ENCODE measurements at regions not wholly inside any gene's neighbourhood (a gene's known extent, or its start where the extent isn't known, plus 50 kb on each side); places are given as distances from the start of the nearest gene placed in this dataset.

- no peak overlapping the region for H3K4me3 ChIP-seq (replicated peaks; ENCODE audit: low read depth, low read length)
- TF ChIP-seq, protein P1, sequence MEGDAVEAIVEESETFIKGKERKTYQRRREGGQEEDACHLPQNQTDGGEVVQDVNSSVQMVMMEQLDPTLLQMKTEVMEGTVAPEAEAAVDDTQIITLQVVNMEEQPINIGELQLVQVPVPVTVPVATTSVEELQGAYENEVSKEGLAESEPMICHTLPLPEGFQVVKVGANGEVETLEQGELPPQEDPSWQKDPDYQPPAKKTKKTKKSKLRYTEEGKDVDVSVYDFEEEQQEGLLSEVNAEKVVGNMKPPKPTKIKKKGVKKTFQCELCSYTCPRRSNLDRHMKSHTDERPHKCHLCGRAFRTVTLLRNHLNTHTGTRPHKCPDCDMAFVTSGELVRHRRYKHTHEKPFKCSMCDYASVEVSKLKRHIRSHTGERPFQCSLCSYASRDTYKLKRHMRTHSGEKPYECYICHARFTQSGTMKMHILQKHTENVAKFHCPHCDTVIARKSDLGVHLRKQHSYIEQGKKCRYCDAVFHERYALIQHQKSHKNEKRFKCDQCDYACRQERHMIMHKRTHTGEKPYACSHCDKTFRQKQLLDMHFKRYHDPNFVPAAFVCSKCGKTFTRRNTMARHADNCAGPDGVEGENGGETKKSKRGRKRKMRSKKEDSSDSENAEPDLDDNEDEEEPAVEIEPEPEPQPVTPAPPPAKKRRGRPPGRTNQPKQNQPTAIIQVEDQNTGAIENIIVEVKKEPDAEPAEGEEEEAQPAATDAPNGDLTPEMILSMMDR (IDR thresholded peaks at IDR 0.05; ENCODE audit: low read length, missing control alignments): no peak
- DNase-seq (ENCODE audit: low read depth): no peak
Observed at GRCh38 chr2:19224011-19224410, 134.4 kb downstream of the OSR1 start.

- H3K4me3 ChIP-seq (replicated peaks; ENCODE audit: low read depth, low read length): no peak overlapping the region
- no peak for DNase-seq (ENCODE audit: low read depth)
- TF ChIP-seq, protein P1 (IDR thresholded peaks at IDR 0.05; ENCODE audit: low read length, missing control alignments): no peak
Observed at GRCh38 chr2:19219060-19219459, 139.4 kb downstream of the OSR1 start.

GRCh38 chr2:19218166-19218565, 140.3 kb downstream of the OSR1 start:
- TF ChIP-seq, protein P1 (IDR thresholded peaks at IDR 0.05; ENCODE audit: low read length, missing control alignments): no peak
- H3K4me3 ChIP-seq (replicated peaks; ENCODE audit: low read depth, low read length): no peak overlapping the region
- no peak for DNase-seq (ENCODE audit: low read depth)

DNA sequence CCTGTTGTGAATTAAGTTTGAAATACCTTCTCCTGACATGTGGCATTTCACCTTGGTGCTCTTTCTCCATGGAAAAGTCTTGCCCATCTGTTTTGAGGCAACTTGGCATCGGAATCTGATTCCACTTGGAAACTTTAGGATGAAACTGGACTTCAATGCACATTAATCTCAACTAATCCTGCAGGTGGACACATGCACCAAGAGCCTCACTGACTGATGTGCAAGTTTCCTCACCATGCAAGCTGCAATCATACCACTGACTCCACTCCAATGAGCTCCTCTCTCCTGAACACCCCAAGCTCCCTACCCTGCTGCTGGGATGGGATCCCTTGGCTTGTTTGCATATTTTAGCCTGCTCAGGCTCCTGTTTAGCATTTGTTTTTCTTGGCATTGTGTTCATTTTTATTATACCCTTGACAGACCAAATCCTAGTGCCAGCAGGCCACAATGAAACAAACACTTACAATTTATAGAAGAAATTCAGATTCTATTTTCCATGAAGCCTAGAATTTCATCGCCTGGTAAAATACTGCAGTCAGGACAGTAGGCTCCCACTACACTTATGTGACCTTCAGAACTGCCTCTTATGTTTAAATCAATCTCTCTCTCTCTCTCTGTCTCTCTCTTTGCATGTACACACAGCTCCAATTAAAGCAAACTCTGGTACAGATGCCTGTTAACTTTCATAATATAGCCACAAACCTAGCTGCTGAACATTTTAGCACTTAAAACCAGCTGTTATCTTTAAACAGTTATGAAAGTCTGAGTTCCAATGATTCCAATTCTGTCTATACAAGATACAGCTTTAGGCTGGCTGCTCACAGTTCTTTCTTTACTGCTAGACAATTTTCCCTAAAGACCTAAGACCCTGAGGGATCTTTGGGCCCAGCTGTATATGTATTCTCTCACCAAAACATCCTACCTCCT, 141.5 kb downstream of the OSR1 start:
- DNase-seq (ENCODE audit: low read depth): no peak
- TF ChIP-seq, protein P1 (IDR thresholded peaks at IDR 0.05; ENCODE audit: low read length, missing control alignments): no peak
- H3K4me3 ChIP-seq (replicated peaks; ENCODE audit: low read depth, low read length): no peak overlapping the region

DNA sequence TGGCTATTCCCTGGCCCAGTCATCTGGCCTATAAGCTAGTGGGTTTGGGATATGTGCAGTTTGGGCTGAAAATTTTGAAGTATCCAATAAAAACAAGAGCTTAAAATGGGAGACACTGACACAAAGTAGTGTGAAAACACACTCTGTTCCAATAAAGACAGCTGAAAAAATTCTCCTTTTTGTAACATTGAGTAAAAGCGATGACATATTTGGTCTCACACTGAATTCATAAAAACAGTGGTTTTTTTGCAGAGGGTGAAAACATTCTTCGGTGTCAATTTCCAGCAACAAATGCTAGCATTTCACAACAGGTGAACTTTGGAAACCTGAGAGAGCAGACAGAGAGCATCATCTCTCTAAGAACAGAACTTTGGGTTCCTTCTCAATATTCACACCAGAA, 142.2 kb downstream of the OSR1 start:
- H3K4me3 ChIP-seq (replicated peaks; ENCODE audit: low read depth, low read length): no peak overlapping the region
- TF ChIP-seq, protein P1 (IDR thresholded peaks at IDR 0.05; ENCODE audit: low read length, missing control alignments): no peak
- no peak for DNase-seq (ENCODE audit: low read depth)

DNA sequence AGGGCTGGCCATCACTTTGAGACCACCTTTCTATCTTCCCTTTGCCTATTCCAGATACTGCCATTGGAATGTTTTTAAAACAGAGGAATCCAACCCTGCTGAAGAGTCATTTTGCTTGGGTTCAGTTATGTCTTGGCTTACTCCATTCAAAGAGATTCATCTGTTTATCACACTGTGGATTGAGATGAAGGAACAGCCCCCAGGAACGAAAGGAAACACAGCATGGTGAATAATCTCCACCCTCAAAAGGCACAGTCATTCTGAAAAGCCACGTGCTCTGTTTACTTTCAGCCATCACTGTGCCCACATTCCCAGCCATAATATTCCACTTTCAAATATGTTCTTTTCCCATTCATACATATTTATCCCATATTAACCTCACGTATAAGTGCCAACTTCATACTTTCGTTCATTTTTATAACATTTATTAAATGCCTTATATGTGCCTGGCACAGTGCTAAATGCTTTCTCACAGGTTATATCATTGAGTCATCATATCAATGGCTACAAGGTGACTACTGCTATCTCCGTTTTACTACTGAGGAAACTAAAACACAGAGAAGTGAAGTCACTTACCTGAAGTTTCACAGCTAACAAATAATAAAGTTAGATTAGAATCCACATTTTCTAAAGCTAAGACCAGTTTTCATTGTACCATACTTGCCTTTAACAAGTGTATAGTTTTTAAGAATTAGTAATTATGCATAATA, 143.6 kb downstream of the OSR1 start:
- TF ChIP-seq, protein P1 (IDR thresholded peaks at IDR 0.05; ENCODE audit: low read length, missing control alignments): no peak
- DNase-seq (ENCODE audit: low read depth): no peak
- no peak overlapping the region for H3K4me3 ChIP-seq (replicated peaks; ENCODE audit: low read depth, low read length)

All from fibroblast of pulmonary artery (primary cell).